GM19455 (cell line): ENCODE measurements at regions not wholly inside any gene's neighbourhood (a gene's known extent, or its start where the extent isn't known, plus 50 kb on each side); places are given as distances from the start of the nearest gene placed in this dataset.

Experiments
- ATAC-seq: cut with Tn5 transposase; IDR thresholded peaks from one replicate; pipeline ENCODE4 v1.9.1; 2021; ENCODE audit not compliant: unreplicated experiment

DNA sequence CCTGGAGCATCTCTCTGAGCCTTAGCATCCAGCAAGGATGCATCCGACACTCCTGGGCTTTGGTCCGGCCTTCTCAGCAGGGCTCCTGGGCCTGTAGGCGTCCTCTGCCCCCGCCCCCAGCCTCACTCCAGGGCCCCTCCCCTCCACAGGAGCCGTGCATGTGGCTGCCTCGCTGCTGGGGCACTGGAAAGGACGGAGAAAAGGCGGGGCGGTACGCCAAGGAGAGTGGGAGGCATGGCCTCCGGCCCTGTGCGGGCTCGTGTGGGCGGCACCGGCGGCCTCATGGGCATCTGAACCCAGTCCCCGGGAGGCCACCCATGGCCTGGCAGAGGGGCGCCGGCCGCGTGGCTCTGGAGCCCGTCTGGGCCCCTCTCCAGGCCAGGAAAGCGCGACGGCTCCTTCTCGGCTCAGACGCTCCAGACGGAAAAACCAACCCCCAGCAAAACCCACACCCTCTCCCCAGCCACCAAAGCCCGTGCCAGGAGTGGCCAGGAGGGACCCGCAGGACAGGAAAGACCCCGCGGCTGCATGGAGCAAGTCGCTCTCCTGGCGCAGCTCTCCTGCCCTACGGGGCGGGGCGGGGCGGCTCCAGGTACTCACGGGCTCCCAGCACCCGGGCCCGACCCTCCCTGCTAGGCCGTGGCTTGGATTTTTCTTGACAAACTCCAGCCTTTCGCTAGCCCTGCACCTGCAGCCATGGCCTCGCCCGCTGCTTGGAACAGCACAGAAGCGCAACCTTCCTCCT lies 419.9 kb downstream of the QKI start:
- no peak for ATAC-seq

DNA sequence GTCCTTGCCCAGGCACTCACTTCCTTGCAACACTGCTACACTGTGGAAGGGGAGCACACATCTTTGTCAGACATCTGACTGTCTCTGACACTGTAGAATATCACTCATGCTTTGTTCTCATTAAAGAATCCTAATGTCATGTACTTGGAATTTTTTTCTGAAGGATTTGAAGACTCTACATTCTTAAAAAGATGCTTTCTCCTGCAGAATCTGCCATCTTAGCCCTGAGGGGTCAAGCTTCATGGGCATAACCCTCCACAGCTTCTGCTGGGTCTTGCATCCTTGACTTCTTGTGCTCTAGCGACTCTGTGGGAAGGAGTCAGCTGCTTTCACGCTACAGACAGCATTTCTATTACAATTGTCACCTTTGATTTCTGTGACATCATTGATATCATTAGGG lies 417.2 kb downstream of the QKI start:
- ATAC-seq, result no peak

DNA sequence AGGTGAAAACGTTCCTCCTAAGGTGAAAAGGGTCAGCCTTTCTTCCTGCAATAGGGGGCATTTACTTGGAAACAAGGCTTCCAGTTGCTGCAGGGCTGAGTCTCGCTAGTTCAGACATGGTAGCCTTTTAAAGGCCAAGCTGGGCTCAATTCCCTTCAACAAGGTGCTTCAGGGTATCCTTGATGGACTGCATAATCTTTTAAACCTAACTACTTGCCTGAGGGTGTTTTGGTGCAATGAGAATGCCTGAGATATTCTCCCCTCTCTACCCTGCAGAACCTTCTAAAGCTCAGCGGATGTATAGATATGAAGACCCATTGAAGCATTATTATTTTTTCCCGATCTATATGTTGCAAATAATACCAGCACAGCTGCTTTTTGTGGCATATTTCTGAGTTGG lies 416.1 kb downstream of the QKI start:
- no peak for ATAC-seq

DNA sequence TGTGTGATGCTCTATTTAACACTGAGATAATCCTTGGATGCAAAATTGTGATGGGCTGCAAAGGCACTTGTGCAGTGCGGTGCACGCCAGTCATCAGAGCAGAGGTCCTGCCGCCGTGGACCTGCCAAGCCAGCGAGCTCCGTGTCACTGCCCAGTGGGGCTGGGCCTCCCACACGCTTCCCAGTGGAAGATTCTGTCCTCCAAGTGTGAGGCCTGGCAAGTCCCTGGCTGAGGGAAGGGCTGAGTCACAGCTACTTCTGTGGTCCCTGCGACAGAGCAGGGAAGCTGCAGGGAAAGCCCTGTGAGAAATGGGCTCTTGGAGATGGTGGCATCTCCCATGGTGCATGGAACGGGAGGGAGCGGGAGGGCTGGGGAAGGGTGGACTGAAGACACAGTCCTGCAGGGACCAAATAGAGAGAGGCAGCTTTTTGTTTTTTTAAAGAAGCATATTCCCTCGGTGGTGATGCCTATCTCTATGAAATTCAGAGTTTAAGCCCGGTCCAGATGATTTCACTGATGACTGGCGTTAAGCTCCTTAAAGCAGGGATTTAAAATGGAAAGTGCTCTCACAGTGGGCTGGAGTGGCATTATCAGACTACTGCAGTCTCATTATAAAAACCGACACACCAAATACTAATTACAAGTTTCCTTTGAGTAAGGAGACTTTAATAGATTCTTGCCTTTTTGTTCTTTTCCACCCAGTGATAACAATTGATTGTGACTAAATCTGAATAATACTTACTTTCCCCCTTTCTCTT lies 413.7 kb downstream of the QKI start:
- no peak for ATAC-seq

DNA sequence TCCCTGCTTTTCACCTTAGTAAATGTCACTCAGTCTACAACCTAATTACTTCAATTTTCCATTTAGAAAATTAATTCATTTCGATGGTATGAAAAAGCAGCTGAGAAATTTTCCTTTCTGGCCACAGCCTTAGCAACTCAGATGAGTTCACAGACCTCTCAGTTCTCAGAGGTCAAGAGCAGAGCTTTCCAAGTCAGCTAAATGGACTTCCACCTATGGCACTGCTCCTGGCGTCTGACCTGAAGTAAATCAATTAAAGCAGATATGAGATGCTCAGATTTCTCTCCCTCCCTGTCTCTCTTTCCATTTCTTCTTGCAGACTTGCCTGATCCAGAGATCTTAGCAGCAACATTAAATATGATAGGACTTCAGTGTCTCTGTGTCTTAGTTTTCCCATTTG lies 412.6 kb downstream of the QKI start:
- no peak for ATAC-seq

DNA sequence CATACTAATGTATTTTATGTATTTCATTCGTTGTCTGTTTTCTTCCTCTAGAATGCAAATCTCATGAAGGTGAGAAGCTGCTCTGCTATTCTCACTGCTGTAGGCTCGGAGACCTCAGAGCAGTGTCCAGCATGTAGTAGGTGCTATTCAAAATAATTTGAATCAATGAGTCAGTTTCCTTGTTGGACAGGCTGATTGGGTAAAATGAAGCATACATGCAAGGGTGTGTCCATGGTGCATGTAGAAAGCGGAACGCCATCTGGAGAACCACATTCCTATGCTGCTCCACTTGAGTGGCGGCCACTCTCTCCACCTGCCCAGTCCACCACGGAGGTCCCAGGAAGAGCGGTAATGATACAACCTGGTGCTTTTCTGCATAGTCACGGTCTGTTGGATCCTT lies 412.1 kb downstream of the QKI start:
- ATAC-seq, result no peak

DNA sequence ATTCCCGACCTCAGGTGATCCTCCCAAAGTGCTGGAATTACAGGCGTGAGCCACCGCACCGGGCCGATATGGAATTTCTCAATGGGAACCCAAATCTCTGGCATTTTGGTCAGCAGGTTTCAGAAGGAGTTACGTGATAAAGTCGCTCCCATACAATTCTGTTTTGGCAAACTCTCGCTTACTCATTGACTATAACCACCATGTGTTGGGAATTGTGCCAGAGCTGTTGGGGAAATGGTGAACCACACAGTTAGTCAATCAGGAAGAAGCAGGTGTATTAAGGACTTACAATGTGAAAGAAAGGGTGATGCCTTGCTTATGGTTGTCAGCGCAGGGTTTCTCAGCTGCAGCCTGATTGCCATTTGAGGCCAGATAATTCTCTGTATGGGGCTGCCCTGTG lies 410.5 kb downstream of the QKI start:
- no peak for ATAC-seq

DNA sequence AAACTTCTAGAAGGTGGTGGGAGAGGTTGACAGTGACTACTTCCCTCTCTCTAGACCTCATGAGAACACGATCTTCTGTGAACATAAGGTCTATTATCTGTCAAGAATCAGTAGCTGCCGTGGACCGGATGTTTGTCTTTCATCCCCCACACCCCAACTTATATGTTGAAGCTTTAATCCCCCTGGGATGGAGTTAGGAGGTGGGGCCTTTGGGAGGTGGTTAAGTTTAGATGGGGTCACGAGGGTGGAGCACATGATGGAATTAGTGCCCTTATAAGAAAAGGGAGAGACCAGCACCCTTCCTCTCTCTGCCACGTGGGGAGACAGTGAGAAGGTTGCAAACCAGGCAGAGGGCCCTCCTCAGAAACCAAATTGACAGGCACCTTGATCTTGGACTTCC lies 409.1 kb downstream of the QKI start:
- ATAC-seq, result no peak

DNA sequence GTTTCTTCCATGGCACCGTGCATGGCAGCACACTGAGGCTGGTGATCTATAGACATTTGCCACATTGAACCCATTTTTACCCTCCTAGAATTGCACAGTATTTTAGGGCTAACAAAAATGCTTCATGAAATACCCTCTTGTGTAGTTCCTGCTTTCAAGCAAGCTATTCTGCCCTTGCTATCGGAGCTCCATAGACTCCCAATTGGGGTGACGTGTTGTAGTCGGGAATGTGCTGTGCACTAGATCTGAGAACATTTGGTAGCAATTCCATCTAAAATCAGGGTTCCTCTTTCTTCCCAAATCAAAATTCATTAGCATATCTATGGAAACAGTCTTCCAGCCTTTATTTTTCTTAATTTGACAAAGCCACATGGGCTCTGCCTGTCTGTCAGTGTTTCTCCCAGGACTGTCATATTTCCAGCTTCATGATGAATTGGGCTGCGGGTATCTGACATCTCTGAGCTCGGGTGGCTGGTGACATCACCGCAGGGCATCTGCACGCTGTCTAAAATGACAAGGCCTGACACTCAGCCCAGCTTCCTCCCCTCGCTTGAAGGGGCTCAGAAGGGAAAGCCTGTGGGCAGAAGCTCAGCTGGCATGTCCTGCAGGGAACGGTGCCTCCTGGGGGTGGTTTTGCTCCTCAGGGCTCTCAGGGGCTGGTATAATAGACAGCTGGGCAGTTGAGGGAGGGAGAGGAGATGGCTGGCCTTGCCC lies 406.4 kb downstream of the QKI start:
- ATAC-seq, result no peak

DNA sequence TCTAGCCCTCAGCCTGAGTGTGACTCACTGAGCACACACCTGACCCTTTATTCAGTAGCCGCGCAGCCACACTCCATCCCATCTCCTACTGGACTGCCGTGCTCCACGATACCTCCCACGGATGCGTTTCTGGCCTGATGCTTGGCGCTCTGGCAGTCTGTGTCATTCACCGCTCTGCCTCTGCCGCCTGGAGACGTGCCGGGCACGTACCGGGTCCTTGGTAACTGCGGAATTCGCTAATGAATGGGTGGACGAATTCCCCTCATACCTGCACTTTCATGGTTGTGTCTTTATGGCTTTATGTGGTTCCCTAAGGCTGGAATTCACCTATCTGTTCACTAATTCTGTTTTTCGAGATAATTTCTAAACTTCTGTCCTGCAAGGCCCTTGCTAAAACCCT lies 405.7 kb downstream of the QKI start:
- no peak for ATAC-seq

DNA sequence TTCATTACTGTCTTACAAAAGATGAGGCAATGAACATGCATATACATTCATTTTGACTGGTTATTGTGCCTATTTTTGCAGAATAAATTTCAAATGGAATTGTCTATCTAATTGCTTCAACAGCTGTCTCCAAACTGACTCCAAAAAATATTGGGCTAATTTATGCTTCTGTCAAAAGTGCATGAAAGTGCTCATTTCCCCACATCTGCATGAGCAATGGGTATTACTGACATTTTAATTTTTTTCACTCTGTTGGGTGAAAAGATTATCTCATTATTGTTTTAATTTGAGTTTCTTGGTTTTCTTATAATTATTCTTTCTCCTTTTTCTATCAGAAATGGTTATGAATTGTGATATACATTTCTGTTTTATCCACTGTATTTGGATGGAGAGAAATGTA lies 404.2 kb downstream of the QKI start:
- ATAC-seq, result no peak

DNA sequence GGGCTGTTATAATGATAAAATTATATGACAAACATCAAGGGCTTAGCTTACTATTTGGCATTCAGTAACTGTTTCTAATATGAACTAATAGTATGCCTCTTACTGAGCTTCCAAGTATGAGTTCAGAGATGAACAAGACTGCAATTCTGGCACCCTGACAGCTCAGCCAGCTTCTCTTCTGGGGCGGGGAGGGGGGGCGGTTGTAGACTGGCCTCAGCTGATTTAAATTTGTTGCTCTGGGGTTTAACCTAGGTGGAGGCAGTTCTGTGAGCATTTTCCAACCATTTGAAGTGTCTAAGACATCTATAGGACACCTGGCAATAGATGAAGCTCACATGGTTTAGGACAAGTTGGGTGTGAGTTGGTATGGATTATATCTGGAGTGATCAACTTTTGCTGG lies 401.9 kb downstream of the QKI start:
- no peak for ATAC-seq

DNA sequence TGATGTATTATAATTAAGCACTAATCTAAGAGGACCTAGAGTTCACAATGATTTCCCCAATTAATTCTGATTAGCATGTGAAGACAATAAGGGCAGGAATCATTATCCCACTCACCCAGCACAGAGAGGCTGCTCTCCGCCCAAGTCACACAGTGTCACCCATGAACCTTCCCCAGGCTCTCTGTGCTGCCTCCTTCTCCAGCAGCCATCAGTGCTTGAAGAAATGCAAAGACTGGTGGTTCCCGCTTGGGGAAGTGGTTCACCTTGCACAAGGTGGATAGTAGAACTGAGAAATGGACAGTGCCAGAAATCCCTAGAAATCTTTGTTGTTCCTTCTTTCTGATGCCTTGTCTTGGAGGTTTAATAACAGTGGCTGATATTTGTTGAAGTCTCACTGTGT lies 401.3 kb downstream of the QKI start:
- no peak for ATAC-seq

DNA sequence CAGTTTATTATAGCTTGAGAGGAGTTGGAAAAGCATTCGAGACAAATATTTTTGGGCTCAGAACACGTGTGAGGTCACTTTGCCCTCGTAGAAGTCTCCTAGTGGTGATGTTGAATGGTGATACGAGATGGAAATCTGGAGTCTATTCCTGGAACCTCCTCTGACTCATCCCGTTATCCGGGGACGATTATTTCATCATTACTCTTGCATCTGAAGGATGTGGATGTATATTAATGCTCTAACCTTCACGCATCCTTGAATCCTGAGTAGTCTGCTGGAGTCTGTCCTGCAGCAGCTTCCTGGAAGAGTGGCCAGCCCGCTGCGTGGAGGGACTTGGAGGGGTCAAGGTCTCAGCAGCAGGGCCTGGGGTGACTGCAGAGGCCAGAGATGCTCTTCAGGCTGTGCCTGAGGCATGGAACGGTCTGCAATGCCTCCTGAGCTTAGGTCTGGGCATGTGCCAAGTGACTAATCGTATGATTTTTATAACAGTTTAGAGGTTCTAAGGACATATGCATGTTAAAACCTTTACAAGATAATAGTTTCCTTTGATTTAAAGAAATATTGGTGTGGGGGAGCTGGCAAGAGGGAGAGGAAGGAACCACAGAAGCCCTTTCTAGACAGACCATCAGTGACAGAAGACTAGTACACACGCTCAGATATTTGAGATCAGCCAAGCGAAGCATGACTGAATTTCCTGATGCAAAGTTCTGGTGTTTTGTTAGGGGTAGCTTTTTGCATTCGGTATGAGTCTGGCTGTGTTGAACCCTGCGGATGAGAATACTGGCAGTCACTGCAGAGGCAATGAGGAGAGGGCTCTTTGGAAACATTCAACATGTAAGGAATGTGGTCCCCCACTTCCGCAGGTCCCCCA lies 400.2 kb downstream of the QKI start:
- ATAC-seq, result peak; percentile 67

DNA sequence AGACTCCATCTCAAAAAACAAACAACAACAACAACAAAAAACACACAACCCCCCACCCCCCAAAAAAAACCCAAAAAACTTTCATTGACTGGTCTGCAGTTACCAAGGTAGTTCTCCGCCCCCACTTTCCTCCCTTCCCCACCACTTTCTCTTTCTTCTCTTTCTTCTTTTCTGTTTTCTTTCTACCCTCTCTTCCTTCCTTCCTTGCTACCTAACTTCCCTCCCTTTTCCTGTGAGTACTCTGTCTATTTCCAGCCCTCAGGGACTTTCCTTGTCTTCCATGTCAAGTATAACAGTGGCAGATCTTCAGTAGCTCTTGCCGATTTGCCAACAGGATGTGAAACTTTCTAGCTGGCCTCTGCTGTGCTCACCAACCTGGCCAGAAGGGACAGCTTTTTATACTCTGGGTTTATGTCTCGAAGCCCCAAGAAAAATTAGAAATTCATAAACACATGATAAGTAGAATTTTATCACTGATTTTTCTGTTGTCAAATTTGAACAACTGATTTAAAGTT lies 399.5 kb downstream of the QKI start:
- peak; percentile 49 for ATAC-seq

DNA sequence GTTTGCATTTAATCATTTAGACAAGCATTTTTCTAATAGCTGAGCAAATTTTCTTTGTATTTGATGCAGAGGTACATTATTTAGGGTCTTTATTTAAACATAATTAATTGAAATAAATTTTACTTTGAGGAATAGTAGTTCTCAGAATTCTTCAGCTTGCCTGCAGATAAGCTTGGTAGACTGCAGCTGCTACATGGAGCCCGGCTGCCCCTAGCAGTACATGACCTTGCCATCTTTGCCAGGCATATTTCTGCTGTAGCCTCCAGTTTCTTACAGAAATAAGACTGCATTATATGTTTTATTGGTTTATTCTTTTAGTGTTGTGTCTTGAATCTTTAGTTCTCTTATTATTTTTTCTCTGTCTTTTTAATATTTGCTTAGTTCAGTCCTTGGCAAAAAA lies 396.8 kb downstream of the QKI start:
- no peak for ATAC-seq

DNA sequence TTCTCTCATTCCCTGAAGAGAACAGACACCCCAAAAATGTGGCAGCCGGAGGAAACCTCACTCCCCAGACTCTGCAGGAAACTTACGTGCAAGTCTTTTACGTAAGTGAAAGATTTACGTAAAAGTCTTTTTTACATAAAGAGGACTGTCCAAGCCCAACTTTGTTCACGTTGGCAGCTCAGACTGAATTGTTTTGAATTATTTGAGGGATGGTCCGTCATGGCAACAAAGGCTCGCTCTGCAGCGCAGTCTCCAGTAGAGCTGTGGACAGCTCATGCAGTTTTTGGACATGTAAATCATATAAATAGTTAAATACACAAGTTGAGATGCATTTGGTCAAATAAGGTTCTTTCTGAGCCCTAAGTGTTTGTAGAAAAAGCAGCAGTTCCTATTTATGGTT lies 394.8 kb downstream of the QKI start:
- no peak for ATAC-seq

DNA sequence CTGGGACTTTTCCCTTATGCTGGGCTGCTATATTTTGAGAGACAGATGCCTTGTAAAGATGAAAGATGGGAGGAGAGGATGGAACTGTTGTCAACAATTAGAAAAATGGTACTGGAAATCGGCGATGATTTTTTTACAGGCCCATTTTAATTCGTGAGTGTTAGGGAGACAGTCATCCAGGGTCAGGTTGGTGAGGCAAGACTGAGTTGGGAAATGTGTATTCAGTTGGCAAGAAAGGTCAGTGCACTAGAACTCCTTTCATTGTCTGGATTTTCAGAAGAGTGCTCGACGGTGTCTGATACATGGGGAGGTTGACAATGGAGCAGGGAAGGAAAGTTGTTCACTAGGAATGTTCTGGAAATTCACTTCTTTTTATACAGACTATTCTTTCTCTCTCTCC lies 394.4 kb downstream of the QKI start:
- ATAC-seq, result no peak

DNA sequence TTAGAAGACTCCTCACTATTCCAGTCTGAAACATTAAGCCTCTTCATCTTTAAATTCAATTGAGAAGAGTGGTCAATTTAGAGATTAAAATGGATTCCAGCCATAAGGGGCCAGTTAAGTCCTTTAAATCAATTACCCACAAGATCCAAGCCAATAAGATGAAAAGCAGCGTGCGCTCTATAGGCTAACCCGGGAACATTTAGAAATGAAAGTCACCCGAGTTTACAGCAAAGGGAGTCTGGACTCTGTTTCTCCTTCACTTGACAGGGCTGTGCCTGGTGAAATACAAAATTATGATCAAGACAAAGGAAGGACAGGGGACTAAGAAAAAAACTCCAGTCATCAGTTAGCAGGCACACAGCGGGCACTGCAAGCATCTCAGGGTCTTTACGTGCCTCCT lies 393.7 kb downstream of the QKI start:
- ATAC-seq, result no peak

DNA sequence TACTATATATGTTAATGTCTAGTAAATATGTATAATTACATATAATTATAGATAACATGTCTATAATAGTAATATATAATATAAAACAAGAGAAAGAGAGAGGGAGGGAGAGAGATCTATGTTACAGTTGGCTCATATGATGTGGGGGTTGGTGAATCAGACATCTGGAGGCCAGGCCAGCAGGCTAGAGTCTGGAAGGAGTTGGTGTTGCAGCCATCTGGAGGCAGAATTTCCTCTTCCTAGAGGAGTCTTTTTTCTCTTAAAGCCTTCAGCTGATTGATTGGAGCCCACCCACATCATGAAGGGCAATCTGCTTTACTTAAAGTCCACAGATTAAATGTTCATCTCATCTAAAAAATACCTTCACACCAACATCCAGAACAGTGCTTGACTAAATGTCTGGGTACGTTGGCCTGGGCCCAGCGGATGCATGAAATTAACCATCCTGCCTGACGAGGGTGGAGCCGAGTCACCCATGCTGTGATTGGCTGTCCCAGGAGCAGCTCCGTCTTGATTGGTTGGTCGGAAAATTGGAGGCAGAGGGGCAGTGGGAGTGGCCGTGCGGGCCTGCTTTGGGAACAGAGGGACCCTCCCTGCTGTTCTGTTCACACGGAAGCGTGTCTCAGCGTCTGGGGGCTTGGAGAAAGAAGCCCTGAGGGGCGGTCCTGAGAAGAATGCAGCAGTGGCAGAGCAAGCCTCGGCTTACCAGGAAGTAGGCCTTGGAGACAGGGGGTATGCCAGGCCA lies 392.4 kb downstream of the QKI start:
- no peak for ATAC-seq
